ENCODE measurements at regions not wholly inside any gene's neighbourhood (a gene's known extent, or its start where the extent isn't known, plus 50 kb on each side); places are given as distances from the start of the nearest gene placed in this dataset.

DNA sequence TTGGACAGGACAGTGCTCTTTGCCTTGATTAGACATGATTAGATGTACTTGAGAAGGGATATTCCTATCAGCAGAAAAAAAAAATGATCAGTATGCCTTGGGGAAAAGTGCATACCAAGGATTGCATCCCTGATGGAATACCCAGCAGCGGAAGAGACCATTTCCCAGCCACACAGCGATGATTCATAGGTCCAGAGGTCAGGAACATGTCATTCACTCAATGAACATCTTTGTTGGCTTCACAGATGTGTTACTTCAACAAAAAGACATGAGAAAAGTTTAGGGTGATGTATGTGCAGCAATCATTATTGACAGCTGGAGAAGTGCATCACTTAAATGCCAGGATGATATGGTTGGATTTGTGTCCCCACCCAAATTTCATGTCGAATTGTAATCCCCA lies 293.5 kb downstream of the ZNF674 start (continued):
- TF ChIP-seq, protein P1, sequence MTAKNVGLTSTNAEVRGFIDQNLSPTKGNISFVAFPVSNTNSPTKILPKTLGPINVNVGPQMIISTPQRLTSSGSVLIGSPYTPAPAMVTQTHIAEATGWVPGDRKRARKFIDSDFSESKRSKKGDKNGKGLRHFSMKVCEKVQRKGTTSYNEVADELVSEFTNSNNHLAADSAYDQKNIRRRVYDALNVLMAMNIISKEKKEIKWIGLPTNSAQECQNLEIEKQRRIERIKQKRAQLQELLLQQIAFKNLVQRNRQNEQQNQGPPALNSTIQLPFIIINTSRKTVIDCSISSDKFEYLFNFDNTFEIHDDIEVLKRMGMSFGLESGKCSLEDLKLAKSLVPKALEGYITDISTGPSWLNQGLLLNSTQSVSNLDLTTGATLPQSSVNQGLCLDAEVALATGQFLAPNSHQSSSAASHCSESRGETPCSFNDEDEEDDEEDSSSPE (CRISPR knock-in tag; IDR thresholded peaks at IDR 0.05), result no peak
- TF ChIP-seq HMG20A (CRISPR knock-in tag; IDR thresholded peaks at IDR 0.05; ENCODE audit: borderline replicate concordance), result peak; percentile 27; the same call in 1 of the 2 replicates
- no peak for TF ChIP-seq ZNF761 (CRISPR knock-in tag; conservative IDR thresholded peaks at IDR 0.05)
- TF ChIP-seq BORCS8-MEF2B (CRISPR knock-in tag; IDR thresholded peaks at IDR 0.05), result no peak
- TF ChIP-seq CEBPG (CRISPR knock-in tag; IDR thresholded peaks at IDR 0.05), result 0 out of 2 replicates have a peak, but pooled peaks have one; percentile 22
- TF ChIP-seq, protein P2, sequence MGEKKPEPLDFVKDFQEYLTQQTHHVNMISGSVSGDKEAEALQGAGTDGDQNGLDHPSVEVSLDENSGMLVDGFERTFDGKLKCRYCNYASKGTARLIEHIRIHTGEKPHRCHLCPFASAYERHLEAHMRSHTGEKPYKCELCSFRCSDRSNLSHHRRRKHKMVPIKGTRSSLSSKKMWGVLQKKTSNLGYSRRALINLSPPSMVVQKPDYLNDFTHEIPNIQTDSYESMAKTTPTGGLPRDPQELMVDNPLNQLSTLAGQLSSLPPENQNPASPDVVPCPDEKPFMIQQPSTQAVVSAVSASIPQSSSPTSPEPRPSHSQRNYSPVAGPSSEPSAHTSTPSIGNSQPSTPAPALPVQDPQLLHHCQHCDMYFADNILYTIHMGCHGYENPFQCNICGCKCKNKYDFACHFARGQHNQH (CRISPR knock-in tag; IDR thresholded peaks at IDR 0.05), result no peak
- TF ChIP-seq HOXA7 (CRISPR knock-in tag; IDR thresholded peaks at IDR 0.05), result no peak
- TF ChIP-seq ZNF547 (CRISPR knock-in tag; IDR thresholded peaks at IDR 0.05), result no peak
- no peak for TF ChIP-seq XBP1 (CRISPR knock-in tag; IDR thresholded peaks at IDR 0.05)
- TF ChIP-seq, protein P3, sequence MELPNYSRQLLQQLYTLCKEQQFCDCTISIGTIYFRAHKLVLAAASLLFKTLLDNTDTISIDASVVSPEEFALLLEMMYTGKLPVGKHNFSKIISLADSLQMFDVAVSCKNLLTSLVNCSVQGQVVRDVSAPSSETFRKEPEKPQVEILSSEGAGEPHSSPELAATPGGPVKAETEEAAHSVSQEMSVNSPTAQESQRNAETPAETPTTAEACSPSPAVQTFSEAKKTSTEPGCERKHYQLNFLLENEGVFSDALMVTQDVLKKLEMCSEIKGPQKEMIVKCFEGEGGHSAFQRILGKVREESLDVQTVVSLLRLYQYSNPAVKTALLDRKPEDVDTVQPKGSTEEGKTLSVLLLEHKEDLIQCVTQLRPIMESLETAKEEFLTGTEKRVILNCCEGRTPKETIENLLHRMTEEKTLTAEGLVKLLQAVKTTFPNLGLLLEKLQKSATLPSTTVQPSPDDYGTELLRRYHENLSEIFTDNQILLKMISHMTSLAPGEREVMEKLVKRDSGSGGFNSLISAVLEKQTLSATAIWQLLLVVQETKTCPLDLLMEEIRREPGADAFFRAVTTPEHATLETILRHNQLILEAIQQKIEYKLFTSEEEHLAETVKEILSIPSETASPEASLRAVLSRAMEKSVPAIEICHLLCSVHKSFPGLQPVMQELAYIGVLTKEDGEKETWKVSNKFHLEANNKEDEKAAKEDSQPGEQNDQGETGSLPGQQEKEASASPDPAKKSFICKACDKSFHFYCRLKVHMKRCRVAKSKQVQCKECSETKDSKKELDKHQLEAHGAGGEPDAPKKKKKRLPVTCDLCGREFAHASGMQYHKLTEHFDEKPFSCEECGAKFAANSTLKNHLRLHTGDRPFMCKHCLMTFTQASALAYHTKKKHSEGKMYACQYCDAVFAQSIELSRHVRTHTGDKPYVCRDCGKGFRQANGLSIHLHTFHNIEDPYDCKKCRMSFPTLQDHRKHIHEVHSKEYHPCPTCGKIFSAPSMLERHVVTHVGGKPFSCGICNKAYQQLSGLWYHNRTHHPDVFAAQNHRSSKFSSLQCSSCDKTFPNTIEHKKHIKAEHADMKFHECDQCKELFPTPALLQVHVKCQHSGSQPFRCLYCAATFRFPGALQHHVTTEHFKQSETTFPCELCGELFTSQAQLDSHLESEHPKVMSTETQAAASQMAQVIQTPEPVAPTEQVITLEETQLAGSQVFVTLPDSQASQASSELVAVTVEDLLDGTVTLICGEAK (IDR thresholded peaks at IDR 0.05), result no peak
- TF ChIP-seq, protein P3 (CRISPR knock-in tag; IDR thresholded peaks at IDR 0.05), result no peak
- no peak for TF ChIP-seq MATR3 (CRISPR knock-in tag; IDR thresholded peaks at IDR 0.05)
- TF ChIP-seq ZNF124 (CRISPR knock-in tag; IDR thresholded peaks at IDR 0.05), result no peak
- no peak for TF ChIP-seq ZNF792 (CRISPR knock-in tag; IDR thresholded peaks at IDR 0.05)
- TF ChIP-seq, protein P4, sequence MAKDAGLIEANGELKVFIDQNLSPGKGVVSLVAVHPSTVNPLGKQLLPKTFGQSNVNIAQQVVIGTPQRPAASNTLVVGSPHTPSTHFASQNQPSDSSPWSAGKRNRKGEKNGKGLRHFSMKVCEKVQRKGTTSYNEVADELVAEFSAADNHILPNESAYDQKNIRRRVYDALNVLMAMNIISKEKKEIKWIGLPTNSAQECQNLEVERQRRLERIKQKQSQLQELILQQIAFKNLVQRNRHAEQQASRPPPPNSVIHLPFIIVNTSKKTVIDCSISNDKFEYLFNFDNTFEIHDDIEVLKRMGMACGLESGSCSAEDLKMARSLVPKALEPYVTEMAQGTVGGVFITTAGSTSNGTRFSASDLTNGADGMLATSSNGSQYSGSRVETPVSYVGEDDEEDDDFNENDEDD (CRISPR knock-in tag; IDR thresholded peaks at IDR 0.05; ENCODE audit: borderline replicate concordance), result no peak
- no peak for TF ChIP-seq NR2F6 (IDR thresholded peaks at IDR 0.05)
- peak; percentile 56 for TF ChIP-seq NR2F6 (CRISPR knock-in tag; IDR thresholded peaks at IDR 0.05)
- TF ChIP-seq CREB1 (IDR thresholded peaks at IDR 0.05), result no peak
- TF ChIP-seq CREB1 (CRISPR knock-in tag; IDR thresholded peaks at IDR 0.05), result 0 out of 2 replicates have a peak, but pooled peaks have one; percentile 13
- no peak for TF ChIP-seq RARG (CRISPR knock-in tag; IDR thresholded peaks at IDR 0.05; ENCODE audit: low read depth)
